ENCODE measurements at regions not wholly inside any gene's neighbourhood (a gene's known extent, or its start where the extent isn't known, plus 50 kb on each side); places are given as distances from the start of the nearest gene placed in this dataset.
"Not testable (repeated sequence)": the region's sequence is repeated elsewhere in the genome, so short reads cannot be mapped to it uniquely, and the experiment has no call there.

GRCh38 chr1:229019663-229020271, 251.1 kb upstream of the RAB4A start:
- no peaks in the 10 kb centered on the region for H3K9me3 ChIP-seq (replicated peaks in 1 of 2; ENCODE audit: control insufficient read depth in 1 of 2, insufficient read depth in 1 of 2, low read length in 2 of 2)
- no peak overlapping the region for H3K27ac ChIP-seq (ENCODE audit: low read depth in 1 of 2, low read length in 2 of 2)
- no peak overlapping the region for H3K4me3 ChIP-seq (replicated peaks in 1 of 3; ENCODE audit: low read depth in 2 of 3, low read length in 3 of 3)
- Mint-ChIP-seq H3K9me3 (peaks cover 0 to 3% (median 0%) of the 10 kb centered on the region in 7 donors), H3K4me3 (no peak overlapping the region), H3K4me1 (peaks cover 64% of the 10 kb centered on the region), H3K27ac (peak overlapping the region in 2 of 7 donors; percentile 15 to 33), H3K36me3 (no peaks in the 10 kb centered on the region), H3K27me3 (ENCODE audit: low read depth in 3 of 3) (peaks cover 0 to 2% (median 2%) of the 10 kb centered on the region in 3 donors)
- H3K4me1 ChIP-seq (ENCODE audit: control insufficient read depth in 1 of 2, insufficient read depth in 2 of 2, low read length in 2 of 2), result peaks cover 46 to 61% of the 10 kb centered on the region in 2 donors
- H2AFZ ChIP-seq (ENCODE audit: insufficient read depth, low read depth, low read length, poor library complexity, severe bottlenecking), result no peak overlapping the region
- no peaks in the 10 kb centered on the region for H3K27me3 ChIP-seq (ENCODE audit: control insufficient read depth in 2 of 2, insufficient read depth in 2 of 2, low read length in 2 of 2)
- H3K9ac ChIP-seq (ENCODE audit: insufficient read depth, low read length, poor library complexity, severe bottlenecking), result no peak overlapping the region
- no peaks in the 10 kb centered on the region for H3K79me2 ChIP-seq (ENCODE audit: insufficient read depth, low read length)
- H4K20me1 ChIP-seq (ENCODE audit: insufficient read depth, low read length), result no peaks in the 10 kb centered on the region
- 61% methylated on average over 8 of the region's 8 CpGs for WGBS (ENCODE audit: insufficient coverage)
- intact Hi-C loops (cut with micrococcal nuclease), result loop anchor here in 1 of 2 donors (10.0 kb wide), 1 partner anchor 135 kb away; no protein-coding TSS in a partner anchor
- no peak for TF ChIP-seq CTCF (IDR thresholded peaks at IDR 0.05)
- no peaks in the 10 kb centered on the region for H3K36me3 ChIP-seq (replicated peaks in 1 of 2; ENCODE audit: control insufficient read depth in 1 of 2, insufficient read depth in 2 of 2, low read length in 2 of 2)
- H3K4me2 ChIP-seq (replicated peaks; ENCODE audit: extremely low read depth, low read length, poor library complexity, severe bottlenecking), result no peak overlapping the region
- no peak for DNase-seq

DNA sequence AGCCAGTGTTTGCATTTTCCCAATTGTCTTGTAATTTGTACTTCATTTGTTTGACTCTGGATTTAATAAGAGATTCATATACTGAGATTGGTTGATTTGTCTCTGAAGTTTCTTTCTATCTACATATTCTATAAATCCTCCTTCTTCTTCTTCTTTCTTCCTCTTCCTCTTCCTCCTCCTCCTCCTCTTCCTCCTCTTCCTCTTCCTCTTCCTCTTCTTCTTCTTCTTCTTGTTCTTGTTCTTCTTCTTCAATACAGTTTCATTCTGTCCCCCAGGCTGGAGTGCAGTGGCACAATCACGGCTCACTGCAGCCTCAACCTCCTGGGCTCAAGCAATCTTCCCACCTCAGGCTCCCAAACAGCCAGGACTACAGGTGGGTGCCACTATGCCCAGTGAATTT, 249.9 kb upstream of the RAB4A start:
- H3K9ac ChIP-seq (ENCODE audit: insufficient read depth, low read length, poor library complexity, severe bottlenecking); H2AFZ ChIP-seq (ENCODE audit: insufficient read depth, low read depth, low read length, poor library complexity, severe bottlenecking); H3K79me2 ChIP-seq (ENCODE audit: insufficient read depth, low read length); H3K4me3 ChIP-seq (replicated peaks in 1 of 3; ENCODE audit: low read depth in 2 of 3, low read length in 3 of 3); H4K20me1 ChIP-seq (ENCODE audit: insufficient read depth, low read length); H3K36me3 ChIP-seq (replicated peaks in 1 of 2; ENCODE audit: control insufficient read depth in 1 of 2, insufficient read depth in 2 of 2, low read length in 2 of 2); H3K36me3 Mint-ChIP-seq; H3K27ac ChIP-seq (ENCODE audit: low read depth in 1 of 2, low read length in 2 of 2); DNase-seq; H3K9me3 ChIP-seq (replicated peaks in 1 of 2; ENCODE audit: control insufficient read depth in 1 of 2, insufficient read depth in 1 of 2, low read length in 2 of 2); H3K4me2 ChIP-seq (replicated peaks; ENCODE audit: extremely low read depth, low read length, poor library complexity, severe bottlenecking); H3K9me3 Mint-ChIP-seq; H3K27me3 Mint-ChIP-seq (ENCODE audit: low read depth in 3 of 3); H3K27me3 ChIP-seq (ENCODE audit: control insufficient read depth in 2 of 2, insufficient read depth in 2 of 2, low read length in 2 of 2): not testable (repeated sequence)
- peak overlapping the region in 1 of 2 donors; percentile 49 for H3K4me3 Mint-ChIP-seq
- peak overlapping the region in 5 of 7 donors; percentile 25 to 80 (median 45) for H3K27ac Mint-ChIP-seq
- intact Hi-C loops (cut with micrococcal nuclease), result loop anchor here in 1 of 2 donors (10.0 kb wide), 1 partner anchor 134 kb away; no protein-coding TSS in a partner anchor
- H3K4me1 ChIP-seq (ENCODE audit: control insufficient read depth in 1 of 2, insufficient read depth in 2 of 2, low read length in 2 of 2), result peaks cover 59 to 71% of the 10 kb centered on the region in 2 donors
- WGBS (ENCODE audit: insufficient coverage), result no CpG with 5 or more reads among the region's 1 CpG
- peaks cover 77% of the 10 kb centered on the region for H3K4me1 Mint-ChIP-seq

All from CD14-positive monocyte (primary cell).